NCI-H524 (cell line): ENCODE measurements at regions not wholly inside any gene's neighbourhood (a gene's known extent, or its start where the extent isn't known, plus 50 kb on each side); places are given as distances from the start of the nearest gene placed in this dataset.

ENCODE experiments used
- DNase-seq, 2 experiments: peaks; one replicate each; lab custom pipeline; 2025; lab: John Stamatoyannopoulos, UW

DNA sequence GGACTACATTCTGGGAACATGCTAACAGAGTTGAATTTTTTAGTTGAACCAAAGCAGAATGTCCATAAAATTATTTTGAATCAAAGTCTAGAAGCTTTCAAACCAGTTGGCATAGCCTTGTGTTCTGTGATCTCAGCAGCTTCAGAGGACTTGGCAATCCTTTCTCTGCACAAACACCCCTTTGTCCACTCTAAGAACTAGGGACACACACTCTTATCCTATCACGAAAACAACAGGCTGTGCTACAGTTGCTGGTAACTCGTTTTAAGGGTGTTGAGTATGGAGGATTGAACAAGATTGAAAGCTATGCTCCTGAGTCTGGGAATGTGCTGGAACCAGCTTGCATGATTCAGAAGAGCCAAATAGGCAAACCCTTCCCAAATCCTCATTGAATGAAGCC, 76.4 kb upstream of the PRSS58 start:
- no peak for DNase-seq

DNA sequence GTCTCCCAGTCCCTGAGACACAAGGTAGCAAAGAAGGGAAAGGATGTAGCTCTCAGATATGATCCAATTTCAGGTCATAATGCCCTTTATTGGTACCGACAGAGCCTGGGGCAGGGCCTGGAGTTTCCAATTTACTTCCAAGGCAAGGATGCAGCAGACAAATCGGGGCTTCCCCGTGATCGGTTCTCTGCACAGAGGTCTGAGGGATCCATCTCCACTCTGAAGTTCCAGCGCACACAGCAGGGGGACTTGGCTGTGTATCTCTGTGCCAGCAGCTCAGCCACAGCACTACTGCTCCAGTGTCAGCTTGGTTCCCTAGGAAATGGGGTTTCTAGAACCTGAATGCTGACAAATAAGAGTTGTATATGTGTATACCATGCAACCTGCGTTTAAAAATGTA, 74.6 kb upstream of the PRSS58 start:
- DNase-seq, result no peak

DNA sequence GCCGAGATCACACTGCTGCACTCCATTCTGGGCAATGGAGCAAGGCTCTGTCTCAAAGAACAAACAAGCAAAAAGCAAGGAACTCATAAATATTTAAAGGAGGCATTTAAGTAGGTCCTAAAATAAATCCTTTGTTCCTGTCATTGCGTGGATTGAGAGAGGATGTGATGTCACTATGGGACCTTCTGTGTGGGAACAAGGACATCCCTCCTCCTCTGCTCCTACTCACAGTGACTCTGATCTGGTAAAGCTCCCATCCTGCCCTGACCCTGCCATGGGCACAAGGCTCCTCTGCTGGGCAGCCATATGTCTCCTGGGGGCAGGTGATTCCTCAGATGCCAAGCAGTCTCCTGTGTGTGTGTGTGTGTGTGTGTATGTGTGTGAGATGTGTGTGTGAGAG, 74.1 kb upstream of the PRSS58 start:
- no peak for DNase-seq

DNA sequence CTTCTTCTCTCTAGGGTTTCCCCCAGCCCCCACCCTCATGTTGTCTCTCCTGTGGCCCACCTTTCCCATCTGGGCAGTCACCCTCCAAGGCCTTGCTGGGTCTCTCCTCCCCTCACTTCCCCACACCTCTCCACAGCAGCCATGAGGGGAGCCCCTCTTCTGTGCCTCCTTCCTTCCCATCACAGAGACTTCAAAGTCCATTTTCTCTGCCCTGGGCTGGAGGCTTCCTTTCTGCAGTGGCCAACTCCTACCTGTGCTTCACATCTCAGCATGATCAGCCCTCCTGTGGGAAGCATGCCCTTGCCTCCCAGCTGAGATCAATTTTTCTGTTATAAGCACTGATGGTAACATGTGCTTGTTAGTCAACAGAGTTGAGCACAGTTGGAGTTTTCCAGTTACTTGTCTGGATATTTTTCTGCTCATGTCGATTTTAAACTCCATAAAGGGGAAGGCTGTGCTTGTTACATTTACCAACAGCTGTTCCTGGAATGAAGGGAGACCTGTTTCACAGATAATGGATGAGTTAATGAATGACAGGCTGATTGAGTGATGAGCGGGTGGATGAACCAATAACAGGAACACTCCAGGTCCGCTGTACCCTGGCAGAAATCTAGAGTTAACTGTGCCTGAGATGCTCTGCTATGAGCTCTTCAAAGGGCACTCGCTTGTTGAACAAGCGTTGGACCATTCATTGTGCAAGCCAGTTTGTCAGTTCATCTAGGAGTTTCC, 71.4 kb upstream of the PRSS58 start:
- DNase-seq, result no peak

DNA sequence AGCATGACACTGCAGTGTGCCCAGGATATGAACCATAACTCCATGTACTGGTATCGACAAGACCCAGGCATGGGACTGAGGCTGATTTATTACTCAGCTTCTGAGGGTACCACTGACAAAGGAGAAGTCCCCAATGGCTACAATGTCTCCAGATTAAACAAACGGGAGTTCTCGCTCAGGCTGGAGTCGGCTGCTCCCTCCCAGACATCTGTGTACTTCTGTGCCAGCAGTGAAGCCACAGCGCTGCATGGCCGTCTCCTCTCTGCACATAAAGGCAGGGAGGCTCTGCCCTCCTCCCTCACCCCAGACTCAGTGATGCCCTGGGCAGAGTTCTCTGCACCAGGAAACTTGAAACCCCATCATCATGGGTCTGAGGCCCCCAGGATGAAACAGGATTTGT, 70.7 kb upstream of the PRSS58 start:
- peak in 1 of 2 experiments; percentile 69 for DNase-seq

DNA sequence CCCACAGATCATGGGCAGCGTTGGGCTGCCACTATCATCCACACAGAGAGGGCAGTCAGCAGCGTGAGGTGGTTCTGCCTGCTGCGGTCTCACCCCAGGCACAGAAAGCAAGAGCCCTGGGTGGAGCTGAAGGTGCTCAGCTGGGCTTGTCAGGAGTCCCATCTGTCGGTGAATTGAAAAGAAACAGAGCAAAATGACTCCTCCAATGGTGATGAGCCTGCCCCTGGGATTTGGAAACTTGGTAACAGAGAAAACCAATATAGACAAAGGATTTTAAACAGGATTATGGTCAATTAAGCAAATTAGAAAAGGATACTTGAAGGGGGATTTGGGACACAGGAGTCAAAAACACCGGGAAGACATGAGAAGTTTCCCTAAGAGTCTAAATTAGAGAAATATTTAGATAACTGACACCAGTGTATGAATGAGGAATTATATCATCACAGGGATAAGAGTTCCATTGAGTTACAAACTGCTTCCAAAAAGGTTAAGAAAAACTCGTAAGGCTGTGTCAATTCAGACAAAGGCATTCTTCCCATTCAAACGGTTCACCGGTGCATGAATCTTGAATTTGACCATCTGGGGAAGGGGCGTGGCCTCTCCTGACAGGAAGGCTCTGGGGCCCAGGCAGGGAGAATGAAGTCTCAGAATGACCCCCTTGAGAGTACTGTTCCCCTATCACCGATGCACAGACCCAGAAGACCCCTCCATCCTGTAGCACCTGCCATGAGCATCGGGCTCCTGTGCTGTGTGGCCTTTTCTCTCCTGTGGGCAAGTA, 70.0 kb upstream of the PRSS58 start:
- DNase-seq, result peak; percentile 96 to 97

DNA sequence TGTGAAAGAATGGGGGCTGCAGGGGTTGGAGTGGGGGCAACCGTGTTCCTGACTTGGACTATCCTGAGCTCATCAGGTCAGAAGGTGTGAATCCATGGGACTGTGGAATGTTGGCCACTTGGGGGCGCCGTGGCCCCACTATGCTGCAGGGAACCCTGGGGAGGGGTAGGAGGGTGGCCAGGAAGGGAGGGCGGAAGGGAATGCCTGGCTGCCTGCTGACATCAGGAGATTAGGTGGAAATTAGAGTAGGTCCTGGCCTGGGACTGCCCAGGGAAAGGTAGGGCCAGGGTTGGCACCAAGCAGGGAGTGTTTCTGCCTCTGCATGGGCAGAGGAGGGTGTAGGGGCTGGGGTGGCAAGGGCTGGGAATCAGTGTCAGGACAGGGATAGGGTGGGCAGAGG, 65.8 kb upstream of the PRSS58 start:
- DNase-seq, result peak; percentile 70 to 85

DNA sequence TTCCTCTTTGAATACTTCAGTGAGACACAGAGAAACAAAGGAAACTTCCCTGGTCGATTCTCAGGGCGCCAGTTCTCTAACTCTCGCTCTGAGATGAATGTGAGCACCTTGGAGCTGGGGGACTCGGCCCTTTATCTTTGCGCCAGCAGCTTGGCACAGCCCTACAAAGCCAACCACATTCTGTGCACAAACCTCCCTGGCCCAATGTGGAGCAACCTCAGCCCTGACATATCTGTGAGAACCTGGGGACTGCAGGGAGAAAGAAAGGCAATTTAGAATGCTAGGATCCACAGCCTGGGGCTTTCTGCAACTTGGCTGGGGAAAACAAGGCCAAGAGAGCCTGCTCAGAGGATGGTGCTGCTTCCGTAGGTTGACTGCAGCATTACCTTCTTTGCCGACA, 63.5 kb upstream of the PRSS58 start:
- DNase-seq, result no peak

DNA sequence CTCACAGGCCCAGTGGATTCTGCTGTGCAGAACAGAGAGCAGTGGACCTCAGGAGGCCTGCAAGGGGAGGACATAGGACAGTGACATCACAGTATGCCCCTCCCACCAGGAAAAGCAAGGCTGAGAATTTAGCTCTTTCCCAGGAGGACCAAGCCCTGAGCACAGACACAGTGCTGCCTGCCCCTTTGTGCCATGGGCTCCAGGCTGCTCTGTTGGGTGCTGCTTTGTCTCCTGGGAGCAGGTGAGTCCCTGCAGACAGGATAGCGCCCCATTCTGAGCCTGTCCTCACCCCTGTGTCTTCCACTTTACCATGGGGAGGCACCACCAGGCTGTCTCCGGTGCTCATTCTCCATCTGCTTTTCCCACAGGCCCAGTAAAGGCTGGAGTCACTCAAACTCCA, 63.0 kb upstream of the PRSS58 start:
- no peak for DNase-seq

DNA sequence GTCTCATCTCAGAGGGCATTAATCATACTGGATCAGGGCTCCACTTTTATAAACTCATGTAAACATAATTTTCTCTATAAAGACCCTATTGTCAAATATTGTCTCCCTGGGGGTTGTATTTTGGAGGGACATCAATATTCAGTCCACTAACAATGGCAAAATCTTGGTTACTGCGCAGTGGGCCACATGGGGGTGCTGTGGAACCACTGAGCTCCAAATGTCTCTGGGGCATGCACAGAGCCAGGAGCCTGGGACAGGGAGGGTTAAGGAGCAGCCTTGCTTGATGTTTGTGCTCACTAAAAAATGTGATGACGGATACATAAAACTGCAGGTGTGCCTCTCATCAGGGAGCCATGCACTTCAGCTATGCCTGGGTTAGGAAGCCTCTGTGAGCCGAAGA, 62.1 kb upstream of the PRSS58 start:
- DNase-seq, result peak in 1 of 2 experiments; percentile 42

DNA sequence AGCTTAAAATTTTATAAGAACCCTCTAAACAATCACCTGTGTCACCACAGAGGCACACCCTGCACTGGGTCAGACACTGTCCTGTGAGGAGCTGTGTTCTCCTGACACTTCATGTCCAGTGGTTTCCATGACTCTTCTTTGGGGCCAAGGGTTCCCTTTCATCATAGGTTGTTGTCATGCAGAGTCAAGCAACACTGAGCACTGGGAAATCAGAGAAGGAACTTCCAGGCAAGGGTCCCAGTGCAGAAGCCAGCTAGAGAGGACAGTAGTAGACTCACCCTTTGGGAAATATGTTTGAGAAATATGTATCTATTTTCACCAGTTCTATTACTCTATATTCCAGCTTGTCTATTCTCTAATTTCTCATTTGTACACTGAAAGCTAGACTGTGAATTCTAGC, 56.4 kb upstream of the PRSS58 start:
- no peak for DNase-seq

DNA sequence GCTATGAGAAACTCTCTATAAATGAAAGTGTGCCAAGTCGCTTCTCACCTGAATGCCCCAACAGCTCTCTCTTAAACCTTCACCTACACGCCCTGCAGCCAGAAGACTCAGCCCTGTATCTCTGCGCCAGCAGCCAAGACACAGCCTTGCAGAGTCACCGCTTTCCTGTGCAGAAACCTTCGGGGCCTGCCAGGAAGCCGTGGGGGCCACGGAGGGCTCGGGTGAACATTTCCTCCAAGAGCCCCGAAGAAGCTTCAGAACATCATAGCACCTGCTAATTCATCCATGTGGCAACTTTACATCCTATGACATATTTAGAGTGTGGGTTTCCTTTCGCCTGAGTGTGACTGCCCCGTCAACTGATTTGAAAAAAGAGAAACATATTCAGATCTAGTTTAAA, 55.7 kb upstream of the PRSS58 start:
- DNase-seq, result no peak

DNA sequence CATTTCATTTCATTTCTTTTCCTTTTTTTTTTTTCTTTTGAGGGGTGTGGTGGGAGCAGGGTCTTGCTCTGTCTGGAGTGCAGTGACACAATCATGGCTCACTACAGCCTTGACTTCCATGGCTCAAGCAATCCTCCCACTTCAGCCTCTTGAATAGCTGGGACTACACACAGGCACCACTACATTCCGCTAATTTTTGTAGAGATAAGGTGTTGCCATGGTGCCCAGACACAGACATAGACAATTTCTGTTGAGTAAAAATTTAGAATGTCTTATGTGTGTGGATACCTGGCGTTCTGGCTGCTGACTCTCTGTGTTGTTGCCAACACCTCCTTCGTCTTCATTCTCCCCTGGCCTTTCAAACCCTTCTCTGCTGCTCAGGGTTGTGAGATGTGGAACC, 54.0 kb upstream of the PRSS58 start:
- no peak for DNase-seq

DNA sequence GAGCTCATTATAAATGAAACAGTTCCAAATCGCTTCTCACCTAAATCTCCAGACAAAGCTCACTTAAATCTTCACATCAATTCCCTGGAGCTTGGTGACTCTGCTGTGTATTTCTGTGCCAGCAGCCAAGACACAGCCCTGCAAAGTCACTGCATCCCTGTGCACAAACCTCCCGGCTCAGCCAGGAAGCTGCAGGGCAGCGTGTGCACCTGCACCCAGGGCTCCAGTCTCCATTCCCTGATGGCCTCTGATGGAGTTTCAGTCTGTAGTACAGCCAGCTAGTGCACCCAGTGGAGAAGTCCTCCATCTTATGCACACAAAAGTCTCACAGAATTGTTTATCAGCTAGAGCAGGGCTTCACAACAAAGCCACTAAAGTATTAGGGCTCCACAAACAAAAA, 51.1 kb upstream of the PRSS58 start:
- no peak for DNase-seq

DNA sequence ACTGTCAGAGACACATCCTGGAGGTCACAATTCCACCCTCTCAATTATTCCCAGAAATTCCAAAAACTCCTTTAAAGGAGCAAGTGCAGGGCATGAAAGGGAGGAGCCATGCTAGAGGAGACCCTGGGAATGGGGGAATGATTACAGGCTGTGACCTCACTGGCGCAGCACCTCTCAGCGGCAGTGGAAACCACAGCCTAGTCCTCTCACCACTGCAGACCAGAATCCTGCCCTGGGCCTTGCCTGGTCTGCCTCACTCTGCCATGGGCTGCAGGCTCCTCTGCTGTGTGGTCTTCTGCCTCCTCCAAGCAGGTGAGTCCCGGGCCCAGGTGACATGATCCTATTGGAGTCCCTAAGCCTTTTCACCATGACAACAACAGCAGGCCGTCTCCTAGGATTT, 50.5 kb upstream of the PRSS58 start:
- DNase-seq, result no peak
